ENCODE measurements at regions not wholly inside any gene's neighbourhood (a gene's known extent, or its start where the extent isn't known, plus 50 kb on each side); places are given as distances from the start of the nearest gene placed in this dataset.

DNA sequence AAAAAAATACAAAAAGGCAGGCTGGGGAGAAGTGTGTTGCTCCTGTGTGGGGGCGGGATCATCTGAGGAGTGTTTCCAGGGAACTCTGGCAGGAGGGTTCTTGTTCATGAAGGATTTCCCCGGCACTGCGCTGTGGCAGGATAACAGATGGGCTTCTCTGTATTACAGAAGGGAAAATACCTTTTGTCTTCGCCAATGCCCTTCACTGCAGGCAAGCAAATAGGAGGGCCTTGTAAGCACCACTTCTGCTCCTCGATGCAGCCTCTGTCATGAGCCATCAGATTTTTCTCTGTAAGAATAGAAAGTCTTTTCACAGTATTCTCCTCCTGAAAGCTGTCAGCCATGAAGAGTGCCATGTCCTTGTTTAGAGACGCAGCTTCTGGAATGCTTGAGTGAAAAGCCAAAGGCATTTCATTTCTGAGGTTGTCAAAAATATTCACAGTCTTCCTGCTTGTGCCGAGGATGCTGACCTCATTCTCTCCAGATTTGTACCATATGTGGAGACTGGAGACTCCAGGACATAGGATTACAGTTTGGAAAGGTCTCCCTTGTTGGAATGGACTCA, 294.0 kb downstream of the YTHDC2 start:
- TF ChIP-seq, protein P1, sequence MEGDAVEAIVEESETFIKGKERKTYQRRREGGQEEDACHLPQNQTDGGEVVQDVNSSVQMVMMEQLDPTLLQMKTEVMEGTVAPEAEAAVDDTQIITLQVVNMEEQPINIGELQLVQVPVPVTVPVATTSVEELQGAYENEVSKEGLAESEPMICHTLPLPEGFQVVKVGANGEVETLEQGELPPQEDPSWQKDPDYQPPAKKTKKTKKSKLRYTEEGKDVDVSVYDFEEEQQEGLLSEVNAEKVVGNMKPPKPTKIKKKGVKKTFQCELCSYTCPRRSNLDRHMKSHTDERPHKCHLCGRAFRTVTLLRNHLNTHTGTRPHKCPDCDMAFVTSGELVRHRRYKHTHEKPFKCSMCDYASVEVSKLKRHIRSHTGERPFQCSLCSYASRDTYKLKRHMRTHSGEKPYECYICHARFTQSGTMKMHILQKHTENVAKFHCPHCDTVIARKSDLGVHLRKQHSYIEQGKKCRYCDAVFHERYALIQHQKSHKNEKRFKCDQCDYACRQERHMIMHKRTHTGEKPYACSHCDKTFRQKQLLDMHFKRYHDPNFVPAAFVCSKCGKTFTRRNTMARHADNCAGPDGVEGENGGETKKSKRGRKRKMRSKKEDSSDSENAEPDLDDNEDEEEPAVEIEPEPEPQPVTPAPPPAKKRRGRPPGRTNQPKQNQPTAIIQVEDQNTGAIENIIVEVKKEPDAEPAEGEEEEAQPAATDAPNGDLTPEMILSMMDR (IDR thresholded peaks at IDR 0.05), result no peak
- TF ChIP-seq POLR2AphosphoS5 (IDR thresholded peaks at IDR 0.05; ENCODE audit: low read depth, low read length) (no peak), SIN3A (IDR thresholded peaks at IDR 0.05; ENCODE audit: borderline replicate concordance, insufficient read depth, low read depth, low read length) (no peak)

All from Panc1 (cell line).